Body of pancreas (tissue), 4 donors: ENCODE measurements at regions not wholly inside any gene's neighbourhood (a gene's known extent, or its start where the extent isn't known, plus 50 kb on each side); places are given as distances from the start of the nearest gene placed in this dataset.

Experiments used
- ATAC-seq: fragments of 150-250 bp; one replicate; pipeline ENCODE4 v1.9.1; 2016
- DNase-seq, 4 donors: peaks; one replicate each; pipeline ENCODE4 v3.0.0-alpha.2; 2019
- H3K27ac ChIP-seq, 4 donors: fragments of 200-600 bp; sonication (generic); 1 replicate in 3 of 4; 2 replicates in 1 of 4; pipeline versions ENCODE4 v1.5.1 to v1.6.1; 2016 to 2019; ENCODE audit warnings: mild to moderate bottlenecking in 1 of 4, mixed read lengths in 1 of 4, moderate library complexity in 1 of 4
- H3K27me3 ChIP-seq, 2 donors: fragments of 200-600 bp; sonication (generic); one replicate each; pipeline ENCODE4 v1.6.0; 2016; ENCODE audit warnings: mild to moderate bottlenecking in 1 of 2
- H3K36me3 ChIP-seq, 2 donors: fragments of 200-600 bp; sonication (generic); replicated peaks in 1 of 2; 2 replicates each; pipeline ENCODE4 v1.5.1; 2016; ENCODE audit warnings: low read depth in 2 of 2; ENCODE audit not compliant: insufficient read depth in 1 of 2
- H3K4me1 ChIP-seq: fragments of 200-600 bp; sonication (generic); one replicate; pipeline ENCODE4 v1.6.0; 2016
- H3K4me3 ChIP-seq, 2 donors: fragments of 200-600 bp; sonication (generic); 1 replicate in 1 of 2; 2 replicates in 1 of 2; pipeline ENCODE4 v1.5.1; 2016 to 2019
- H3K9me3 ChIP-seq, 3 donors: fragments of 200-600 bp; sonication (generic); 1 replicate in 2 of 3; 2 replicates in 1 of 3; pipeline ENCODE4 v1.5.1; 2016
- CTCF ChIP-seq, 7 experiments: fragments of 450-650 bp in 4 of 7; fragments of 200-600 bp in 3 of 7; sonication (generic) in 3 of 7; IDR thresholded peaks; one replicate each; pipeline ENCODE4 v1.5.1; 2016 to 2019; ENCODE audit warnings: antibody characterized with exemption in 7 of 7
- POLR2A ChIP-seq, 3 donors: fragments of 450-650 bp; IDR thresholded peaks; one replicate each; pipeline ENCODE4 v1.6.1; 2016; ENCODE audit warnings: antibody characterized with exemption in 3 of 3, mild to moderate bottlenecking in 2 of 3
- WGBS, 2 donors: methylation state at CpG; one replicate each; pipeline ENCODE4 v1.1.5; 2017; 5-methylcytosine and 5-hydroxymethylcytosine counted together
- intact Hi-C: fragments of 100-400 bp; cut with DNase I; formaldehyde crosslinking; loops from one replicate; pipeline ENCODE4 v1.15.1; 2023

- no peaks in the 10 kb centered on the region for H3K4me1 ChIP-seq
- TF ChIP-seq CTCF (IDR thresholded peaks at IDR 0.05) (no peak), POLR2A (IDR thresholded peaks at IDR 0.05) (no peak)
- no peaks in the 10 kb centered on the region for H3K36me3 ChIP-seq
- ATAC-seq (no peak), DNase-seq (no peak)
- H3K27ac ChIP-seq, result no peak overlapping the region
- H3K9me3 ChIP-seq, result peaks cover 0 to 4% (median 0%) of the 10 kb centered on the region in 3 donors
- no peaks in the 10 kb centered on the region for H3K27me3 ChIP-seq
- WGBS, 2 donors, result 95 to 97% methylated on average over 1 of the region's 1 CpG
- H3K4me3 ChIP-seq, result no peak overlapping the region
- intact Hi-C loops, result no loop called here
Observed at GRCh38 chr4:123904882-123905281, 508.3 kb downstream of the SPRY1 start.

- DNase-seq (no peak), ATAC-seq (no peak)
- Histone ChIP-seq H3K27ac (no peak overlapping the region), H3K9me3 (no peaks in the 10 kb centered on the region), H3K4me3 (no peak overlapping the region), H3K27me3 (no peaks in the 10 kb centered on the region), H3K4me1 (no peaks in the 10 kb centered on the region), H3K36me3 (no peaks in the 10 kb centered on the region)
- intact Hi-C loops, result no loop called here
- TF ChIP-seq POLR2A (IDR thresholded peaks at IDR 0.05) (no peak), CTCF (IDR thresholded peaks at IDR 0.05) (no peak)
Observed at GRCh38 chr4:123913598-123913997, 517.0 kb downstream of the SPRY1 start.

DNA sequence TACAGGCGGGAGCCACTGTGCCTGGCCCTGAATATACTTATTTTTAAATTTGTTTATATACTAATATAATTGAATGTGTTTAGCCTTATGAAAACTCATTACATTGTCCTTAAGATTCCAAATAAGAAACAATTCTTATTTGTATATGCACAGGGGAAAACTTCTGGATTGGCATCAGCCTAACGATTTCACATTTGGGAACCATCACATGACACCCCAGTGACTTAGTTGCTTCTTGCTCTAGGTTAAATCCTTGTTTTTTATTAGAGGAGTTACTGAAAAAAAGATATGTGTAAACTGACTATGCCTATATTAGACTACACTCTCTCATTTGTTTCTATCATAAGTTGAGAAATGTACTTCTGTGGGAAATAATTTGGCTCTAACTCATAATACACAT, 520.2 kb downstream of the SPRY1 start:
- 80 to 85% methylated on average over 2 of the region's 2 CpGs for WGBS, 2 donors
- no peaks in the 10 kb centered on the region for H3K36me3 ChIP-seq
- no peak for TF ChIP-seq POLR2A (IDR thresholded peaks at IDR 0.05)
- no peak for TF ChIP-seq CTCF (IDR thresholded peaks at IDR 0.05)
- no peaks in the 10 kb centered on the region for H3K27me3 ChIP-seq
- H3K9me3 ChIP-seq, result no peaks in the 10 kb centered on the region
- intact Hi-C loops, result no loop called here
- no peak overlapping the region for H3K27ac ChIP-seq
- H3K4me3 ChIP-seq, result no peak overlapping the region
- no peaks in the 10 kb centered on the region for H3K4me1 ChIP-seq
- no peak for ATAC-seq
- no peak for DNase-seq

DNA sequence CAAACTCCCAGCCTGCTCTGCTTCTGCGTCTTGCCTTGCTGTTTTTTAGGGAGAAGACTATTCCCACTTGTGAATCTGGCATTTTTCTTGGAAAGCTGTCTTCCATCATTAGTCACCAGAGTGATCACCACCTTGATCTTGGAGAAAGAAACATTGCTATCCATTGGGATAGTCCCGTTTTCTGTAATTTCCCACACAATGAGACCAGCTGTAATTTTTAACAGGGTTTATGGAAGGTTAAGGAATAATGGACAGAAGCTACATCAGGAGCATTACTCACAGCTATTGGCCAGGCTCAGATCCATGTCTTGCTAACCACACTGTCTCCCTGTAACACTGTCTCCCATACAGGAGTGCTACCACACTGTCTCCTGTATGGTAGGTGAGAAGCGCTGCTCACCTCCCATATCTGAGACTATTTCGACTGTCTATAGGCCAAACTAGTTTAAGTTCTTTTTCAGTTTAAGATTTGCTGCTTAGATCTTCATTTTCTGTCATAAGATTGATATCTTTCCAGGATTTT, 523.0 kb downstream of the SPRY1 start:
- H3K36me3 ChIP-seq, result no peaks in the 10 kb centered on the region
- ATAC-seq (no peak), DNase-seq (no peak)
- WGBS, 2 donors, result 85 to 91% methylated on average over 4 of the region's 4 CpGs
- H3K27me3 ChIP-seq, result no peaks in the 10 kb centered on the region
- H3K27ac ChIP-seq, result no peak overlapping the region
- H3K4me1 ChIP-seq, result no peaks in the 10 kb centered on the region
- H3K4me3 ChIP-seq, result no peak overlapping the region
- intact Hi-C loops, result no loop called here
- TF ChIP-seq POLR2A (IDR thresholded peaks at IDR 0.05) (no peak), CTCF (IDR thresholded peaks at IDR 0.05) (no peak)
- H3K9me3 ChIP-seq, result no peaks in the 10 kb centered on the region

- intact Hi-C loops, result no loop called here
Observed at GRCh38 chr4:123921339-123921738, 524.7 kb downstream of the SPRY1 start.

More at GRCh38 chr4:123921339-123921738, 524.7 kb downstream of the SPRY1 start:
- no peaks in the 10 kb centered on the region for H3K36me3 ChIP-seq
- TF ChIP-seq CTCF (IDR thresholded peaks at IDR 0.05) (no peak), POLR2A (IDR thresholded peaks at IDR 0.05) (no peak)
- no peak overlapping the region for H3K27ac ChIP-seq
- H3K4me1 ChIP-seq, result no peaks in the 10 kb centered on the region
- ATAC-seq (no peak), DNase-seq (no peak)
- 65 to 74% methylated on average over 5 of the region's 5 CpGs for WGBS, 2 donors
- H3K9me3 ChIP-seq, result no peaks in the 10 kb centered on the region
- no peaks in the 10 kb centered on the region for H3K27me3 ChIP-seq
- no peak overlapping the region for H3K4me3 ChIP-seq
